H9 (cell line): ENCODE measurements at regions not wholly inside any gene's neighbourhood (a gene's known extent, or its start where the extent isn't known, plus 50 kb on each side); places are given as distances from the start of the nearest gene placed in this dataset.

Source experiments
- DNase-seq: peaks from one replicate; pipeline ENCODE4 v3.0.0-alpha.2; 2017
- H2AFZ ChIP-seq: one replicate; pipeline ENCODE4 v1.6.1; 2013; ENCODE audit warnings: mild to moderate bottlenecking, low read length, control low read depth, moderate library complexity
- H2AK5ac ChIP-seq: 2 replicates; pipeline ENCODE4 v1.6.1; 2013; ENCODE audit warnings: low read length, control low read depth, mixed read lengths; ENCODE audit not compliant: insufficient read length
- H2BK120ac ChIP-seq: one replicate; pipeline ENCODE4 v1.6.1; 2013; ENCODE audit warnings: low read depth, mild to moderate bottlenecking, low read length, control low read depth, inconsistent platforms; ENCODE audit not compliant: poor library complexity, severe bottlenecking
- H2BK12ac ChIP-seq: 2 replicates; pipeline ENCODE4 v1.6.1; 2013; ENCODE audit warnings: low read length, control low read depth, mixed read lengths, low read depth; ENCODE audit not compliant: insufficient read length
- H2BK15ac ChIP-seq: 2 replicates; pipeline ENCODE4 v1.6.1; 2013; ENCODE audit warnings: low read depth, low read length, control low read depth
- H2BK20ac ChIP-seq: one replicate; pipeline ENCODE4 v1.6.1; 2013; ENCODE audit warnings: low read depth, mild to moderate bottlenecking, low read length, control low read depth, inconsistent platforms; ENCODE audit not compliant: poor library complexity, severe bottlenecking
- H2BK5ac ChIP-seq: 2 replicates; pipeline ENCODE4 v1.6.1; 2013; ENCODE audit warnings: low read length, control low read depth, mixed read lengths; ENCODE audit not compliant: insufficient read length
- H3K14ac ChIP-seq: 2 replicates; pipeline ENCODE4 v1.6.1; 2013; ENCODE audit warnings: low read length, control low read depth; ENCODE audit not compliant: insufficient read depth
- H3K18ac ChIP-seq: 2 replicates; pipeline ENCODE4 v1.6.1; 2013; ENCODE audit warnings: low read depth, mild to moderate bottlenecking, mixed read lengths, low read length, control low read depth; ENCODE audit not compliant: insufficient read length
- H3K23ac ChIP-seq: 2 replicates; pipeline ENCODE4 v1.6.1; 2013; ENCODE audit warnings: low read length, control low read depth, mixed read lengths, low read depth; ENCODE audit not compliant: insufficient read length
- H3K23me2 ChIP-seq: 2 replicates; pipeline ENCODE4 v1.6.1; 2013; ENCODE audit warnings: low read depth, mild to moderate bottlenecking, mixed read lengths, low read length, control low read depth; ENCODE audit not compliant: insufficient read length, poor library complexity, severe bottlenecking
- H3K27ac ChIP-seq: 2 replicates; pipeline ENCODE4 v1.5.1; 2013; ENCODE audit warnings: low read length, control low read depth, mixed read lengths, low read depth; ENCODE audit not compliant: insufficient read length
- H3K27me3 ChIP-seq: 2 replicates; pipeline ENCODE4 v1.6.1; 2013; ENCODE audit warnings: low read length, control low read depth, inconsistent platforms; ENCODE audit not compliant: insufficient read depth
- H3K4ac ChIP-seq: 2 replicates; pipeline ENCODE4 v1.6.1; 2013; ENCODE audit warnings: low read depth, mild to moderate bottlenecking, control low read depth, inconsistent platforms, low read length, moderate library complexity
- H3K4me1 ChIP-seq: 2 replicates; pipeline ENCODE4 v1.6.1; 2013; ENCODE audit warnings: low read length, control low read depth, inconsistent platforms; ENCODE audit not compliant: insufficient read depth
- H3K4me2 ChIP-seq: 2 replicates; pipeline ENCODE4 v1.6.1; 2013; ENCODE audit warnings: low read length, control low read depth, mixed read lengths; ENCODE audit not compliant: insufficient read length, insufficient read depth
- H3K56ac ChIP-seq: 2 replicates; pipeline ENCODE4 v1.6.1; 2013; ENCODE audit warnings: low read depth, mild to moderate bottlenecking, mixed read lengths, low read length, control low read depth; ENCODE audit not compliant: insufficient read length
- H3K79me1 ChIP-seq: 2 replicates; pipeline ENCODE4 v1.6.1; 2013; ENCODE audit warnings: low read depth, mild to moderate bottlenecking, moderate library complexity, low read length, control low read depth, inconsistent platforms; ENCODE audit not compliant: insufficient read depth, poor library complexity, severe bottlenecking
- H3K79me2 ChIP-seq: 2 replicates; pipeline ENCODE4 v1.6.1; 2013; ENCODE audit warnings: low read length, control low read depth, inconsistent platforms; ENCODE audit not compliant: insufficient read depth
- H3K9ac ChIP-seq: 2 replicates; pipeline ENCODE4 v1.6.1; 2013; ENCODE audit warnings: low read length, control low read depth, mixed read lengths; ENCODE audit not compliant: insufficient read length; ENCODE audit errors: extremely low read depth
- H3K9me3 ChIP-seq: one replicate; pipeline ENCODE4 v1.6.1; 2013; ENCODE audit warnings: low read depth, low read length, inconsistent platforms; ENCODE audit not compliant: control insufficient read depth
- H3T11ph ChIP-seq: one replicate; pipeline ENCODE4 v1.6.1; 2013; ENCODE audit warnings: mild to moderate bottlenecking, low read length, control low read depth, inconsistent platforms
- H4K20me1 ChIP-seq: one replicate; pipeline ENCODE4 v1.6.1; 2013; ENCODE audit not compliant: control insufficient read depth, insufficient read length, insufficient read depth
- H4K5ac ChIP-seq: 2 replicates; pipeline ENCODE4 v1.6.1; 2013; ENCODE audit warnings: low read depth, mild to moderate bottlenecking, mixed read lengths, low read length, control low read depth; ENCODE audit not compliant: insufficient read length
- H4K8ac ChIP-seq: replicated peaks from 2 replicates; pipeline ENCODE4 v1.6.1; 2013; ENCODE audit warnings: low read length, control low read depth, mixed read lengths, low read depth; ENCODE audit not compliant: insufficient read length
- H4K91ac ChIP-seq: 2 replicates; pipeline ENCODE4 v1.6.1; 2013; ENCODE audit warnings: low read depth, mild to moderate bottlenecking, moderate library complexity, mixed read lengths, low read length, control low read depth; ENCODE audit not compliant: insufficient read length
- H3K27ac Mint-ChIP-seq, 3 experiments: 2 replicates in 2 of 3; 3 replicates in 1 of 3; pipeline ENCODE4 v1.8.0; 2020 to 2021; ENCODE audit warnings: mixed read lengths in 3 of 3, mild to moderate bottlenecking in 1 of 3, moderate library complexity in 1 of 3
- H3K27me3 Mint-ChIP-seq: 2 replicates; pipeline ENCODE4 v1.8.0; 2021; ENCODE audit warnings: low read depth, mild to moderate bottlenecking, moderate library complexity, mixed read lengths
- H3K36me3 Mint-ChIP-seq, 3 experiments: 2 replicates in 2 of 3; 3 replicates in 1 of 3; pipeline ENCODE4 v1.8.0; 2020 to 2021; ENCODE audit warnings: low read depth in 3 of 3, mixed read lengths in 3 of 3; ENCODE audit not compliant: insufficient read depth in 1 of 3
- H3K4me1 Mint-ChIP-seq, 2 experiments: 2 replicates each; pipeline ENCODE4 v1.8.0; 2020; ENCODE audit warnings: mixed read lengths in 2 of 2
- H3K4me3 Mint-ChIP-seq, 2 experiments: 2 replicates in 1 of 2; 3 replicates in 1 of 2; pipeline ENCODE4 v1.8.0; 2020 to 2021; ENCODE audit warnings: mild to moderate bottlenecking in 2 of 2, mixed read lengths in 2 of 2, moderate library complexity in 1 of 2
- H3K9me3 Mint-ChIP-seq, 2 experiments: 2 replicates in 1 of 2; 3 replicates in 1 of 2; pipeline ENCODE4 v1.8.0; 2020; ENCODE audit warnings: mild to moderate bottlenecking in 2 of 2, mixed read lengths in 2 of 2, moderate library complexity in 1 of 2
- CTCF ChIP-seq: fragments of 200-600 bp; sonication (generic); conservative IDR thresholded peaks from 3 replicates; pipeline ENCODE4 v1.8.0; 2021; ENCODE audit warnings: antibody characterized with exemption, mild to moderate bottlenecking
- whole genome bisulfite sequencing: extraction: QIAGEN DNeasy Blood & Tissue Kit; methylation state at CpG from one replicate; pipeline ENCODE4 v1.1.7; 2013; ENCODE audit warnings: missing lambda C conversion rate, low lambda C conversion rate, mixed read lengths; ENCODE audit not compliant: insufficient read length; ENCODE audit errors: extremely low coverage; 5-methylcytosine and 5-hydroxymethylcytosine counted together

- no peak overlapping the region for H4K8ac ChIP-seq
- H3K79me2 ChIP-seq: no peaks in the 10 kb centered on the region
- no peak for DNase-seq
- H4K20me1 ChIP-seq: no peaks in the 10 kb centered on the region
- no CpG with 5 or more reads among the region's 2 CpGs for WGBS
- H3K9ac ChIP-seq: no peak overlapping the region
- no peak overlapping the region for H2BK15ac ChIP-seq
- no peak overlapping the region for H3K27ac ChIP-seq
- no peak for TF ChIP-seq CTCF
- Mint-ChIP-seq H3K36me3 (no peaks in the 10 kb centered on the region), H3K9me3 (no peaks in the 10 kb centered on the region), H3K27me3 (peaks cover 33% of the 10 kb centered on the region), H3K4me1 (peaks cover 7% of the 10 kb centered on the region in 2 experiments; a peak in 3 of 4 replicates), H3K27ac (no peak overlapping the region), H3K4me3 (no peak overlapping the region)
- no peak overlapping the region for H3K18ac ChIP-seq
- no peak overlapping the region for H3K23ac ChIP-seq
- no peak overlapping the region for H4K91ac ChIP-seq
- no peak overlapping the region for H3K4ac ChIP-seq
- no peaks in the 10 kb centered on the region for H3K23me2 ChIP-seq
- H3K14ac ChIP-seq: no peak overlapping the region
- no peak overlapping the region for H2BK20ac ChIP-seq
- no peaks in the 10 kb centered on the region; the same call in 1 of the 2 replicates for H3K27me3 ChIP-seq
- no peak overlapping the region for H2BK12ac ChIP-seq
- no peak overlapping the region for H3K56ac ChIP-seq
- no peak overlapping the region for H2AFZ ChIP-seq
- no peaks in the 10 kb centered on the region for H3K9me3 ChIP-seq
- H3K79me1 ChIP-seq: no peaks in the 10 kb centered on the region
- H2BK5ac ChIP-seq: no peak overlapping the region
- H3K4me2 ChIP-seq: no peak overlapping the region
- H2AK5ac ChIP-seq: no peak overlapping the region
- no peaks in the 10 kb centered on the region; the same call in 1 of the 2 replicates for H3K4me1 ChIP-seq
- no peak overlapping the region for H3T11ph ChIP-seq
- no peak overlapping the region for H2BK120ac ChIP-seq
- H4K5ac ChIP-seq: no peak overlapping the region
Observed at GRCh38 chr12:30203981-30204380, 420.2 kb upstream of the TMTC1 start.
